BE2C (cell line): ENCODE measurements at regions not wholly inside any gene's neighbourhood (a gene's known extent, or its start where the extent isn't known, plus 50 kb on each side); places are given as distances from the start of the nearest gene placed in this dataset.

ENCODE experiments used
- DNase-seq: peaks from one replicate; pipeline ENCODE4 v3.0.0-alpha.2; 2020
- H3K27me3 ChIP-seq: fragments of 250-450 bp; sonication (Bioruptor Pico); 2 replicates; pipeline ENCODE4 v1.5.1; 2020; ENCODE audit warnings: mild to moderate bottlenecking
- H3K36me3 ChIP-seq: fragments of 250-450 bp; sonication (Bioruptor Pico); 2 replicates; pipeline ENCODE4 v1.5.1; 2020; ENCODE audit warnings: mild to moderate bottlenecking
- H3K4me1 ChIP-seq: fragments of 250-450 bp; sonication (Bioruptor Pico); 2 replicates; pipeline ENCODE4 v1.5.1; 2020
- H3K4me3 ChIP-seq: 2 replicates; pipeline ENCODE4 v1.5.1; 2011; ENCODE audit warnings: low read depth, low read length
- H3K9me3 ChIP-seq: fragments of 250-450 bp; sonication (Bioruptor Pico); 2 replicates; pipeline ENCODE4 v1.5.1; 2020
- CTCF ChIP-seq: IDR thresholded peaks from 2 replicates; pipeline ENCODE4 v1.5.1; 2012; ENCODE audit warnings: mild to moderate bottlenecking, low read depth, low read length

DNA sequence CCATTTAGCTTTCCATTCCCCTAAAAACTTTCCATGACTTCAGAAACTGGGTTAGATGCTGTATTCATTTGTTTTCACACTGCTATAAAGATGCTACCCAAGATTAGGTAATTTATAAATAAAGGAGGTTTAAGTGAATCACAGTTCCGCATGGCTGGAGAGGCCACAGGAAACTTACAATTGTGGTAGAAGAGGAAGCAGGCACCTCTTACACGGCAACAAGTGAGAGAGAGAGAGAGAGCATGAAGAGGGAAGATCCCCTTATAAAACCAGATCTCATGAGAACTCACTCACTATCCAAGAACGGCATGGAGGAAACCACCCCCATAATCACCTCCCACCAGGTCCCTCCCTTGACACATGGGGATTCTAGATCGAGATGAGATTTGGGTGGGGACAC, 336.8 kb downstream of the TFEC start:
- H3K36me3 ChIP-seq: no peaks in the 10 kb centered on the region
- H3K4me3 ChIP-seq: no peak overlapping the region
- H3K27me3 ChIP-seq: no peaks in the 10 kb centered on the region
- no peak for TF ChIP-seq CTCF
- H3K4me1 ChIP-seq: no peaks in the 10 kb centered on the region
- no peak for DNase-seq
- H3K9me3 ChIP-seq: no peaks in the 10 kb centered on the region

- TF ChIP-seq CTCF: no peak
- no peak for DNase-seq
- Histone ChIP-seq H3K27me3 (no peaks in the 10 kb centered on the region), H3K4me1 (no peaks in the 10 kb centered on the region), H3K36me3 (no peaks in the 10 kb centered on the region), H3K9me3 (no peaks in the 10 kb centered on the region), H3K4me3 (no peak overlapping the region)
Observed at GRCh38 chr7:115689941-115690340, 340.6 kb downstream of the TFEC start.

DNA sequence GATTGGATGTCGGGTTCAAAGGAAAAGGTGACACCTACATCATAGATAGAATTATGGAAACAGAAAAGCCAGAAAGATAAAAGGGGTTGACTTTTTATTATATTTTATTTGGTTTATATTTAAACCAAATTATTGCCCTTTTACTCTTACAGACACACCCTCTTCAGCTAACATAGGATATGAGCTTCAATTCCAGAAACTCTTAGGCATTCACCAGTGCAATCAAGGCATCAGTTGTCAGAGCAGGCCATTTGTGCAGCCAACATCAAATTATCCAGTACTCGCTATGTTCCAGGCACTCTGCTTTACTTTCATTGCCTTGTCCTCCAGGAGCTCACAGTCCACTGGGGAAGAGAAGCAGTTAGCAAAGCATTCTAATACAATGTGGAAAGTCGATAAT, 347.5 kb downstream of the TFEC start:
- no peaks in the 10 kb centered on the region for H3K4me1 ChIP-seq
- H3K9me3 ChIP-seq: no peaks in the 10 kb centered on the region
- TF ChIP-seq CTCF: no peak
- H3K4me3 ChIP-seq: no peak overlapping the region
- H3K27me3 ChIP-seq: no peaks in the 10 kb centered on the region
- no peaks in the 10 kb centered on the region for H3K36me3 ChIP-seq
- DNase-seq: no peak

DNA sequence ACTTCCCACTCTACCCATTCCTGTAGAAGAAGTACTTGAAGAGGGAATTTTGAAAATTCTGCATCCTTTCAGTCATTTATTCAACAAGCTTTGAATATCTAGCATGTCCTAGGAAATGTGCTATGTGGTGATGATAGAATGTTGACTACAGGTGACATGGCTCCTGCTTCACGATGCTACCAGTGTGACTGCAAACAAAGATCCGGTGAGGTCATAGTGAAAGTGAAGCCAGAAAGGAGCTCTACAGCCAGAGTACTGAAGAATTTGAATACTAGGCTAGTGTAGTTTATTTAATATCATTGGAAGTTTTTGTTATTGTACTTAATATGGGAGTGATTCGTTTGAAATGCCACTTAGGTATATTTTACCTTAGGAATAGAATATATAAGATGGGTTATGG, 348.1 kb downstream of the TFEC start:
- Histone ChIP-seq H3K36me3 (no peaks in the 10 kb centered on the region), H3K4me3 (no peak overlapping the region), H3K4me1 (no peaks in the 10 kb centered on the region), H3K9me3 (no peaks in the 10 kb centered on the region), H3K27me3 (no peaks in the 10 kb centered on the region)
- no peak for DNase-seq
- TF ChIP-seq CTCF: no peak

GRCh38 chr7:115680921-115681320, 349.6 kb downstream of the TFEC start:
- H3K9me3 ChIP-seq: no peaks in the 10 kb centered on the region
- no peaks in the 10 kb centered on the region for H3K36me3 ChIP-seq
- no peak for DNase-seq
- no peak overlapping the region for H3K4me3 ChIP-seq
- H3K27me3 ChIP-seq: no peaks in the 10 kb centered on the region
- no peak for TF ChIP-seq CTCF
- no peaks in the 10 kb centered on the region for H3K4me1 ChIP-seq

DNA sequence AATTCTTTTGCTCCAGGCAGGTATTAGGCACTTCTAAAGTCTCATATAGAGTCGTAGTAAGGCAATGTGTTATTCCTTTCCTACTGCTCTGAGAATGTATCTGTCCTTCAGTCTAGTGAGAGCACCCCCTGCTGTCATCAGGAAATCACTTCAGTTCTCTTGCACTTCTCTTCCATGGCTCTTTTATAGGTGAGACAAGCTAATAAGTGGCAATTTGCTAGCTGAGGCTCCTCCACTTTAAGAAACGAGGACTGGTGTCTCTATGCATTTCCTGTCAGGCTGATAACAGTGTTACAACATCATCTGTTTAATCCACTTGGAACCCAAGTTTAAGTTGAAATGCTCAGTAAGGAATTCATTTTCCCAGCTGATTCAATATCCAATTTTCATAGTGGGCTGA, 350.6 kb downstream of the TFEC start:
- DNase-seq: peak; percentile 8
- Histone ChIP-seq H3K27me3 (no peaks in the 10 kb centered on the region), H3K4me1 (no peaks in the 10 kb centered on the region), H3K4me3 (no peak overlapping the region), H3K9me3 (no peaks in the 10 kb centered on the region), H3K36me3 (no peaks in the 10 kb centered on the region)
- peak; percentile 45 for TF ChIP-seq CTCF
